HCT116 (cell line): ENCODE measurements at regions not wholly inside any gene's neighbourhood (a gene's known extent, or its start where the extent isn't known, plus 50 kb on each side); places are given as distances from the start of the nearest gene placed in this dataset.

Source experiments
- EZH2 ChIP-seq: fragments of 200-600 bp; sonication (generic); IDR thresholded peaks from 2 replicates; pipeline ENCODE4 v1.6.1; 2017; ENCODE audit warnings: antibody characterized with exemption, mixed run types
- RAD21 ChIP-seq: IDR thresholded peaks from 2 replicates; pipeline ENCODE4 v1.6.1; 2012; ENCODE audit warnings: low read depth, mild to moderate bottlenecking

DNA sequence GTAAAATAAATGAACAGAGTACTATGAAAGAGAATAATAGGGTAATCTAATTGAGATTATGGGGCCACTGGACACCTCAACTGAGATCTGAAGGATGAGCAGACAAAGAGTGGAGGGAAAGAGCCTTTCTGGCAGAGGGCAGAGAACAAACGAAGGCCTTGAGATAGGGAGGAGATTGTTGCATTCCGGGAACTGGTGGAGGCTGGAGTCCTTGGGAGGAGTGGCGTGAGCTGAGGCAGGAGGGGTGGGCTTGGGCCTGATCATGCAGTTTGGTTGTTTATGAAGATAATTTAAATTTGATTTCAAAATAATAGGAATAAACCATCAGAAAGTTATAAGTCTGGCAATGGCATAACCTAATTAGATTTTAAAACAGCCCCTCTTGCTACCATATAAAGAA is 59.5 kb upstream of the GALNT15 start:
- no peak for TF ChIP-seq EZH2
- TF ChIP-seq RAD21, result no peak
